NCI-H1092 treated with DMSO at 0.1 percent for 48 hours (cell line): ENCODE measurements at regions not wholly inside any gene's neighbourhood (a gene's known extent, or its start where the extent isn't known, plus 50 kb on each side); places are given as distances from the start of the nearest gene placed in this dataset.

Experiments
- DNase-seq: peaks from one replicate; lab custom pipeline; 2025; lab: John Stamatoyannopoulos, UW

- DNase-seq, result no peak
Measured at GRCh38 chr9:105146677-105147076, 97.8 kb upstream of the SLC44A1 start.

GRCh38 chr9:105147110-105147871 lies 97.2 kb upstream of the SLC44A1 start:
- no peak for DNase-seq

- no peak for DNase-seq
Measured at GRCh38 chr9:105148328-105149006, 96.0 kb upstream of the SLC44A1 start.

GRCh38 chr9:105150991-105151685 lies 93.3 kb upstream of the SLC44A1 start:
- peak; percentile 33 for DNase-seq

- no peak for DNase-seq
Measured at GRCh38 chr9:105151686-105151995, 92.8 kb upstream of the SLC44A1 start.

GRCh38 chr9:105154723-105155191 lies 89.7 kb upstream of the SLC44A1 start:
- DNase-seq, result no peak

GRCh38 chr9:105157171-105157583 lies 87.3 kb upstream of the SLC44A1 start:
- DNase-seq, result peak; percentile 51

- no peak for DNase-seq
Measured at GRCh38 chr9:105158020-105158419, 86.4 kb upstream of the SLC44A1 start.

- no peak for DNase-seq
Measured at GRCh38 chr9:105158898-105159297, 85.6 kb upstream of the SLC44A1 start.

GRCh38 chr9:105168870-105169319 lies 75.6 kb upstream of the SLC44A1 start:
- no peak for DNase-seq

GRCh38 chr9:105171076-105171475 lies 73.4 kb upstream of the SLC44A1 start:
- DNase-seq, result no peak

- no peak for DNase-seq
Measured at GRCh38 chr9:105171589-105171988, 72.9 kb upstream of the SLC44A1 start.

GRCh38 chr9:105172436-105172835 lies 72.0 kb upstream of the SLC44A1 start:
- no peak for DNase-seq

GRCh38 chr9:105173306-105173705 lies 71.1 kb upstream of the SLC44A1 start:
- no peak for DNase-seq

GRCh38 chr9:105173826-105174225 lies 70.6 kb upstream of the SLC44A1 start:
- no peak for DNase-seq

GRCh38 chr9:105176194-105176593 lies 68.3 kb upstream of the SLC44A1 start:
- DNase-seq, result no peak

GRCh38 chr9:105178076-105178475 lies 66.4 kb upstream of the SLC44A1 start:
- no peak for DNase-seq

GRCh38 chr9:105187781-105188180 lies 56.7 kb upstream of the SLC44A1 start:
- DNase-seq, result no peak

GRCh38 chr9:105188746-105189145 lies 55.7 kb upstream of the SLC44A1 start:
- DNase-seq, result no peak

- no peak for DNase-seq
Measured at GRCh38 chr9:105191508-105192121, 52.8 kb upstream of the SLC44A1 start.

GRCh38 chr9:105193560-105193959 lies 50.9 kb upstream of the SLC44A1 start:
- DNase-seq, result no peak

- DNase-seq, result no peak
Measured at GRCh38 chr9:105194234-105194633, 50.2 kb upstream of the SLC44A1 start.
